ENCODE measurements at regions not wholly inside any gene's neighbourhood (a gene's known extent, or its start where the extent isn't known, plus 50 kb on each side); places are given as distances from the start of the nearest gene placed in this dataset.

DNA sequence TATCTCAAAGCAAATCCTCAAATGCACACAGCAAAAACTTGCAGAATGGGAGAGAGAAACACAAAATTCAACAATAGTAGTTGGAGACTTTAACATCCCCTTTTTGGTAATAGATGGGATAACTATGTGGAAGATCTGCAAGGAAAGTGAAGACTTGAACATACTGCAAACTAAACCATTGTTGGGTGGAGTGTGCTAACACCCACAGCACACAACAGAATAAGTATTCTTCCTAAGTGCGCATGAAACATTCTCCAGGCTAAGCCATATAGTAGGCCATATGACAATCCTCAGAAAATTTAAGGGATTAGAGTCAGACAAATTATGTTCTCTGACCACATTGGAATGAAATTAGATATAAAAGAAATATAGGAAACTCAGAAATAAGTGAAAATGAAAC lies 230.6 kb downstream of the FBXO15 start:
- no peak for TF ChIP-seq TARDBP (IDR thresholded peaks at IDR 0.05; ENCODE audit: borderline replicate concordance)
- no peak for TF ChIP-seq CBX3 (IDR thresholded peaks at IDR 0.05; ENCODE audit: borderline replicate concordance, low read depth)
- no peak for TF ChIP-seq SMAD1 (IDR thresholded peaks at IDR 0.05; ENCODE audit: low read depth, partially characterized antibody)
- TF ChIP-seq GATAD2B (conservative IDR thresholded peaks at IDR 0.05; ENCODE audit: low read depth): no peak
- no peak for TF ChIP-seq TAF1 (IDR thresholded peaks at IDR 0.05; ENCODE audit: borderline replicate concordance, low read depth, low read length)
- TF ChIP-seq ZNF384 (IDR thresholded peaks at IDR 0.05; ENCODE audit: borderline replicate concordance, low read depth, low read length): no peak
- no peak for TF ChIP-seq BMI1 (IDR thresholded peaks at IDR 0.05; ENCODE audit: borderline replicate concordance)
- TF ChIP-seq SREBF2 (IDR thresholded peaks at IDR 0.05; ENCODE audit: low read length): no peak
- no peak for TF ChIP-seq GABPA (IDR thresholded peaks at IDR 0.05; ENCODE audit: low read depth)
- TF ChIP-seq, protein P1, sequence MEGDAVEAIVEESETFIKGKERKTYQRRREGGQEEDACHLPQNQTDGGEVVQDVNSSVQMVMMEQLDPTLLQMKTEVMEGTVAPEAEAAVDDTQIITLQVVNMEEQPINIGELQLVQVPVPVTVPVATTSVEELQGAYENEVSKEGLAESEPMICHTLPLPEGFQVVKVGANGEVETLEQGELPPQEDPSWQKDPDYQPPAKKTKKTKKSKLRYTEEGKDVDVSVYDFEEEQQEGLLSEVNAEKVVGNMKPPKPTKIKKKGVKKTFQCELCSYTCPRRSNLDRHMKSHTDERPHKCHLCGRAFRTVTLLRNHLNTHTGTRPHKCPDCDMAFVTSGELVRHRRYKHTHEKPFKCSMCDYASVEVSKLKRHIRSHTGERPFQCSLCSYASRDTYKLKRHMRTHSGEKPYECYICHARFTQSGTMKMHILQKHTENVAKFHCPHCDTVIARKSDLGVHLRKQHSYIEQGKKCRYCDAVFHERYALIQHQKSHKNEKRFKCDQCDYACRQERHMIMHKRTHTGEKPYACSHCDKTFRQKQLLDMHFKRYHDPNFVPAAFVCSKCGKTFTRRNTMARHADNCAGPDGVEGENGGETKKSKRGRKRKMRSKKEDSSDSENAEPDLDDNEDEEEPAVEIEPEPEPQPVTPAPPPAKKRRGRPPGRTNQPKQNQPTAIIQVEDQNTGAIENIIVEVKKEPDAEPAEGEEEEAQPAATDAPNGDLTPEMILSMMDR (IDR thresholded peaks at IDR 0.05 in 2 of 3, conservative IDR thresholded peaks at IDR 0.05 in 1 of 3; ENCODE audit: control insufficient read depth in 2 of 3, extremely low read depth in 1 of 3, insufficient read depth in 1 of 3, low read depth in 3 of 3, low read length in 3 of 3): no peak
- TF ChIP-seq HDGF (IDR thresholded peaks at IDR 0.05): no peak
- TF ChIP-seq, protein P2, sequence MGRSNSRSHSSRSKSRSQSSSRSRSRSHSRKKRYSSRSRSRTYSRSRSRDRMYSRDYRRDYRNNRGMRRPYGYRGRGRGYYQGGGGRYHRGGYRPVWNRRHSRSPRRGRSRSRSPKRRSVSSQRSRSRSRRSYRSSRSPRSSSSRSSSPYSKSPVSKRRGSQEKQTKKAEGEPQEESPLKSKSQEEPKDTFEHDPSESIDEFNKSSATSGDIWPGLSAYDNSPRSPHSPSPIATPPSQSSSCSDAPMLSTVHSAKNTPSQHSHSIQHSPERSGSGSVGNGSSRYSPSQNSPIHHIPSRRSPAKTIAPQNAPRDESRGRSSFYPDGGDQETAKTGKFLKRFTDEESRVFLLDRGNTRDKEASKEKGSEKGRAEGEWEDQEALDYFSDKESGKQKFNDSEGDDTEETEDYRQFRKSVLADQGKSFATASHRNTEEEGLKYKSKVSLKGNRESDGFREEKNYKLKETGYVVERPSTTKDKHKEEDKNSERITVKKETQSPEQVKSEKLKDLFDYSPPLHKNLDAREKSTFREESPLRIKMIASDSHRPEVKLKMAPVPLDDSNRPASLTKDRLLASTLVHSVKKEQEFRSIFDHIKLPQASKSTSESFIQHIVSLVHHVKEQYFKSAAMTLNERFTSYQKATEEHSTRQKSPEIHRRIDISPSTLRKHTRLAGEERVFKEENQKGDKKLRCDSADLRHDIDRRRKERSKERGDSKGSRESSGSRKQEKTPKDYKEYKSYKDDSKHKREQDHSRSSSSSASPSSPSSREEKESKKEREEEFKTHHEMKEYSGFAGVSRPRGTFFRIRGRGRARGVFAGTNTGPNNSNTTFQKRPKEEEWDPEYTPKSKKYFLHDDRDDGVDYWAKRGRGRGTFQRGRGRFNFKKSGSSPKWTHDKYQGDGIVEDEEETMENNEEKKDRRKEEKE (IDR thresholded peaks at IDR 0.05): no peak
- no peak for TF ChIP-seq MEF2A (IDR thresholded peaks at IDR 0.05; ENCODE audit: insufficient read depth, low read depth, low read length)
- TF ChIP-seq MYC (IDR thresholded peaks at IDR 0.05; ENCODE audit: insufficient read depth, insufficient read length, insufficient replicate concordance, low read length, severe bottlenecking): no peak
